T-helper 2 cell (primary cell): ENCODE measurements at regions not wholly inside any gene's neighbourhood (a gene's known extent, or its start where the extent isn't known, plus 50 kb on each side); places are given as distances from the start of the nearest gene placed in this dataset.

Experiments used
- DNase-seq, 5 experiments: peaks; one replicate each; pipeline versions ENCODE4 v3.0.0 to v3.0.0-alpha.2; 2012 to 2022

DNA sequence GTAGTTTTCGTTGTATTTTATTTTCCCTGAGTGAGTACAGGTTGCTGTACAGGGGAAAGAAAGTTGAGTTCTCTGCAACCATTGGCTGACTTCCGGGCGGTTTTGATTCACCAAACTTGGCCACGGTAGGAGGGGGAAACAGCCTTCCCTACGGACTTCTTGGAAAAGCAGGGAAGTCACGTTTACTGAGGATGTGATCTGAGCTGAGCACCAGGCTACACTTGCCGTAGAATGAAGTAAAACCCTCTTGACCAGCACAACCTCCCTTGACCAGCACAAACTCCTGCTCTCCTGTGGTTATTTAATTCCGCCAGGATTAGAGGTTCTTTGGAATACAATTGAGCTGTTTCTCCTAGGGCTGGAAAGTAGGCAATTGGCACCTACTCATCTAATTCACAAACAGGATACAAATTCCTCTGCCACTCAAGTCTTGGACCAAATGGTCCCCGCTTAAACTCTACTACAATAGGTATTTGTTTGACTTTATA lies 242.0 kb upstream of the RBFOX1 start:
- no peak for DNase-seq

- no peak for DNase-seq
Observed at GRCh38 chr16:7089751-7090150, 242.9 kb upstream of the RBFOX1 start.

- no peak for DNase-seq
Observed at GRCh38 chr16:7088711-7089110, 243.9 kb upstream of the RBFOX1 start.

- no peak for DNase-seq
Observed at GRCh38 chr16:7086822-7087616, 245.6 kb upstream of the RBFOX1 start.

DNA sequence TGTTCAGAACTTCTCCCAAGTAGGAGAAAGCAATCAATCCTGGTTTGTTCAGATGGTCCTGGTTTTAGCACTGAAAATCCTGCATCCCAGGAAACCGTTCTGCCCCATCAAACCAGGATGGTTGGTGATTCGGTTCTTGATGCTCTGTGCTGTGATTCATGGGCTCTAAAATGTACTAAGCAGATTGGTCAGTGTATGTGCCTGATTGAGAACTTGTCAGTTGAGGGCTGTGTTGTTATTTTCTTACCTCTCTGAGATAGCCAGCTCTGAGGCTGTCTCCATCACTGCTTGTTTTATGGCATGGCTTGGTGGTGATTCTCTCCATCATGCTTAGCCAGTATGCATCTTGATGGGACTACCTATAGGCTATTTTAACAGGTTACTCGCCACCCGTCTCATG lies 246.9 kb upstream of the RBFOX1 start:
- DNase-seq = no peak

GRCh38 chr16:7083096-7083495 lies 249.5 kb upstream of the RBFOX1 start:
- DNase-seq = no peak

DNA sequence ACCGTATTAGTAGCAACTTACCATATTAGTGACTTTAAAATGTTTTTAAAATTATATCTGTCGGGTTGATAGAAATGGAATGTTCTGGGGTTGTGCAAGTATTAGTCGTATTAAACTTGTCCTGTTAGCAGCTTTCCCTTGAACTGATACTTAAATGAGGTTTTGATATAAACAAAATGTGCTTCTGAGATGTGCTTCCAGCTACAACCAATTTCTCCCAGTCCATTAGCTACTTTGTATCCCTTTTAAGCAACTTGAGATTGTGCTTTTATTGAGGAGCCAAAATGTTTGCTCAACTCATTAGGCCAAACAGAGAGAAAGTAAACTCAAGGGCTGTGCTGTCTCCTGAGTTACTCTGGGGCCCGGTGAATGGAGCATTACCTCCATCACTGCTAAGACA lies 255.0 kb upstream of the RBFOX1 start:
- DNase-seq = no peak

DNA sequence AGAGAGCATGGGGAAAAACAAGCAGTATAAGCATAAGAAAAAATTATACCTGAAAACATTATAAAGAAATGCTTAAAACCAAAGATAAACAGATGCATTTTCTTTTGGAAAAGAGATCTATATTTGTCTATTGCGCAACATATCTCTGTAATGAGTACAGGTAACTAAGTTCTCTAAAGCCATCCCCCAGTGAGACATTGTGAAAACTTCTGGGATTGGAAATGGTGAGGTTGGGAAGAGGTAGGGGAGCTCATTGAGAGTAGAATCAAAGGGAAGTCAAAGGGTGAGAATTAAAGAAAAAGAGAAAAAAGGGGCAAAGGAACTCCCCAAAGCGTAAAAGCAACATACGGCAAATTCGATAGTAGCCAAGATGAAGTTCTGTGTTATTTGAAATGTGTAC lies 257.9 kb upstream of the RBFOX1 start:
- no peak for DNase-seq

DNA sequence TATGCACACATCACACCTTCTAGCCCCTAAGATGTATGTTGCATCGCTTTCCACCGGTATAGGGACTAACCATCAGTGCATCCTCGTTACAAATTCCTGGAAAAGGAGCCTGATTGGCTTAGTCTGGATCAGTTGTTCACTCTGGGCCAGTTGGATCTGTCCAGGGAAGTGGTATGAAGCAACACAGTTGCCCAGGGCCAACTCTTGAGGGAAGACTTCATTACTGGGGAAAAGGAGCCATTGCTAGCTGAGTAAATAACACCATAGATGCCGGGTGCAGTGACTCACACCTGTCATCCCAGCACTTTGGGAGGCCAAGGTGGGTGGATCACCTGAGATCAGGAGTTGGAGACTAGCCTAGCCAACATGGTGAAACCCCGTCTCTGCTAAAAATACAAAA lies 275.2 kb upstream of the RBFOX1 start:
- DNase-seq = no peak

DNA sequence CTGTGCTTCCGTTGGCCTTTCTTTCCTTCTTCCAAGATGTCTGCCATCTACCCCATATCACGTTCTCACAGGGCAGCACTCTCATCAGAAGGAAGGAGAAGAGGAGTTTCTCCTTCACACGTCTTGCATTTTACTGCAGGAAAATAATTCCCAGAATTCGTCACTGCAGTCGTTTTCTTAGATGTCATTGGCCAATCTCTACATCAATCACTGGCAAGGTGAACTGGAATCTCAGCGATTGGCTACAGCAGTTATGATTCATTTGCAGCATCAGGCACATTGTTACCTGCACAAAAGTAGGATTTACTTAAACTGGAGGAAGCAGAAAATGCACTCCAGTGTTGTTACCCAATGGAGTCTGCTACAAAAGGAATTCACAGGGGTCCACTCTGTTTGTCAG lies 277.2 kb upstream of the RBFOX1 start:
- DNase-seq = no peak

- no peak for DNase-seq
Observed at GRCh38 chr16:7051591-7052349, 280.9 kb upstream of the RBFOX1 start.

DNA sequence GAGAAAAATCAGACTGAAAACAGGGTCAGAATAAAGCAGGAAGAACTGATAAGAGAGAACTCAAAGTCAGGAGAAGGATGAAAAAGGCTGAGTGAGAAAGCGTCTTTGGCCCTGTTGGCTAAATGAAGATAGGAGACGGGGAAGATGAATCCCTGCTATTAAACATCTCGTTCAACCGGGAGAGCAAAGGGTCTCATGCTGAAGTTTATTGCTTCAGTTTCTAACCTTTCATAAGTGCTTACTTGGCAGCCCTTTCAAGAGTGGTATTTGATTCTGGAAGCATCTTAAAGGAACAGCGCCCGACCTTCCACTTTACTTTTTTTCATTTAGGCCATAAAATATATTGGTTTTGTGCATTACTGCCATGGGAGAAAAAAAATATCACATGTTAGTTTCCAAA lies 288.3 kb upstream of the RBFOX1 start:
- no peak for DNase-seq

DNA sequence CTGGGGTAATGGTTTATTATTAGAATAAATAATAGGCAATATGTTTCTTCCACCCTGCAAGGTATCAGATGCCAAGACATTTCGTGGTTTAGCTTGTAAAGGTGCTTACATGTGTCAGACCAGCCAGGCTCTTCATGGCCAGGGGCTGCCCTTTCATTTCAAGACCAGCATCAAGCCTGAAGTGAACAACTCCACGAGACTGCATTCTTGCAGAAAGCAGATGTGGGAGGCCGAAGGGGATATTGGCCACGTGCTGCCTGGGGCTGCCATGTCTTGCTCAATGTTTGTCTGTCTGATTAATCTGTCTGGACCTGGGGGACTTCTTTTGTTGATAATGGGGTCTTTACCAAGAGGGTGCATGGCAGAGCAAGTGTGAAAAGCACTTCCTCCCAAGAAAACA lies 294.2 kb upstream of the RBFOX1 start:
- no peak for DNase-seq

GRCh38 chr16:7037495-7037894 lies 295.1 kb upstream of the RBFOX1 start:
- no peak for DNase-seq

DNA sequence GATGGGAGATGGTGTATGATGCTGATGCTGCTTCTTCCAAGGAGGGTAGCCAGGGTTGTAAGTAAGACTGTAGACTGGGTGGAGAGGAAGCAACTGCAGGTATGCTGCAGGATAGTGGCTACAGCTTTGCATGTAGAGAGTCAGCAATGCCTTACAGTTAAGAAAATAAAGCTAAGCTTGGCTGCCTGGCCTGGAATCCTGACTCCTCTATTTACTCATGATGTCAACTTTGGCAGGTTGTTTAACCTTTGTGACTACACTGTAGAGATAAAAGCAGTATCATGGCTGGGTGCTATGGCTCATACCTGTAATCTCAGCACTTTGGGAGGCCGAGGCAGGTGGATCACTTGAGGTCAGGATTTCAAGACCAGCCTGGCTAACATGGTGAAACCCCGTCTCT lies 301.6 kb upstream of the RBFOX1 start:
- no peak for DNase-seq

DNA sequence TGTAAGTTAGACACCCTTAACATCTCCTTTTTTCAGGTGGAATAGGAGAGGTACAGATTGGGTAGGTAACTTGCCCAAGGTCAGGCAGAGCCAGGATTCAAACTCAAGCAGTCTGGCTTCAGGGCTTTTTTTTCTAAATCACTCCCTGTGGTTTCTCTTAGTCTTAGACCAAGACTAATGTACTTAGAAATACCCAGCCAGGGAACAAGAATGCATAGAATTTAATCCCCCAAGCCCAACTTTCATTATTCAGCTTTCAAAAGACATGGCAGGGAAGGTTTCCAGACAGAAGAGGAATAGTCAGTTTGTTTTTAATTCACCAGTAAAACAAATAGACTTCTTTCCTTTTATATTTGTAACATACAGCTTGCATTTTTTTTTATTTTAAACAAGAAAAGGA lies 305.2 kb upstream of the RBFOX1 start:
- no peak for DNase-seq

- no peak for DNase-seq
Observed at GRCh38 chr16:7026639-7027038, 306.0 kb upstream of the RBFOX1 start.

DNA sequence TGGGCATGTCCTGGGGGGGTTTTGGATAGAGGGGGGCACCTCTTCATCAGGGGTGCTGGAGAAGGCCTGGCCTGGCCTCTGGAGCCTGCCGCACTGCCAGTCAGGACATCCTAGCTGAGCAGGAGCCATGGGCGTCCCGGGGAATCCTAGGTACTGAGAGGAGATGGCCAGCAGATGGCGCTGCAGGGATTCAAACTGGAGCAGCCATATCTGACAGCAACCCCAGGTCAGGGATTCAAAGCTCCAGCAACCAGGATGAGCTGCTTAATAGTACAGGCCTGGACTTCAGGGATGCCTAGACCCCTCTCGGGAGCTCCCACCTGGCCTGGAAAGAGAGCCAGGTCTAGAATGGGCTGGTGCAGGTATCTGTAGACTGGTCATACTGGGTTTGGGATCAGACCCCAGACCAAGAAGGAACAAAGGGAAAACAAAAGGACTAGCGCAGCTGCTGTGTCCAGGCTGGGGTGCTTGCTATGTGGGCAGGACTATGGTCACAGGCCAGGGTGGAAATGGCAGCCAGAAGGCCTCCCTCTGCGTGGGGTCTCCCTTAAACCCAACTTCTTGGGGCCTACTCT lies 306.9 kb upstream of the RBFOX1 start:
- peak in 1 of 5 experiments; percentile 29 for DNase-seq

DNA sequence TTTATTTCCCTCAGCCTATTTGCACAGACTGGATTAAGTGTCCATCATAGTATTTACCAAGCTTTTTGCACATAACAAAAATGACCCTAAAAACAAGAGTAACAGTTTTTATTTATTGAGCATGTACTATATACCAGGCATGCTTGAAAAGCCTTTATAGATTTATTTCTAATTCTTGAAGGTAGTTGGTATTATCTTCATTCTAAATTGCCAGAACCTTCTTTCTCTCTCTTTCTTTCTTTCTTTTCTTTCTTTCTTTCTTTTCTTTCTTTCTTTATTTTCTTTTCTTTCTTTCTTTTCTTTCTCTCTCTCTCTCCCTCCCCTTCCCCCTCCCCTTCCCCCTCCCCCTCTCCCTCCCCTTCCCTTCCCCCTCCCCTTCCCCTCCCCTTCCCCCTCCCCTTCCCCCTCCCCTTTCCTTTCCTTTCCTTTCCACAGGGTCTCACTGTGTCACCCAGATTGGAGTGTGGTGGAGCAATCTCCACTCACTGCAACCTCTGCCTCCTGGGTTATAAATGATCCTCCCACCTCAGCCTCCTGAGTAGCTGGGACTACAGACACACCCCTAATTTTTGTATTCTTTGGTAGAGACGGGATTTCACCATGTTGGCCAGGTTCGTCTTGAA lies 310.9 kb upstream of the RBFOX1 start:
- DNase-seq = no peak

- DNase-seq = no peak
Observed at GRCh38 chr16:7017006-7017662, 315.5 kb upstream of the RBFOX1 start.

DNA sequence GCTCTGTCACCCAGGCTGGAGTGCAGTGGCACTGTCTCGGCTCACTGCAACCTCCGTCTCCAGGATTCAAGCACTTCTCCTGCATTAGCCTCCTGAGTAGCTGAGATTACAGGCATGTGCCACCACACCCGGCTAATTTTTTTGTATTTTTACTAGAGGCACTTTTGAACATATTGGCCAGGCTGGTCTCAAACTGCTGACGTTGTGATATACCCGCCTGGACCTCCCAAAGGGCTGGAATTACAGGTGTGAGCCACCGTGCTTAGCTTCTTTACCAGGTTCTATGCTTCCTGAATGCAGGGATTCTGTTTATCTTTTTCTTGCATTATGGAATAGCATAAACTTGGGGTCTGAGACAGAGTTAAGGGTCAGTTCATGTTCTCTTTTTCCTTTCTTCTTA lies 317.9 kb upstream of the RBFOX1 start:
- DNase-seq = no peak

- DNase-seq = peak in 1 of 5 experiments; percentile 2
Observed at GRCh38 chr16:7013990-7014389, 318.7 kb upstream of the RBFOX1 start.

DNA sequence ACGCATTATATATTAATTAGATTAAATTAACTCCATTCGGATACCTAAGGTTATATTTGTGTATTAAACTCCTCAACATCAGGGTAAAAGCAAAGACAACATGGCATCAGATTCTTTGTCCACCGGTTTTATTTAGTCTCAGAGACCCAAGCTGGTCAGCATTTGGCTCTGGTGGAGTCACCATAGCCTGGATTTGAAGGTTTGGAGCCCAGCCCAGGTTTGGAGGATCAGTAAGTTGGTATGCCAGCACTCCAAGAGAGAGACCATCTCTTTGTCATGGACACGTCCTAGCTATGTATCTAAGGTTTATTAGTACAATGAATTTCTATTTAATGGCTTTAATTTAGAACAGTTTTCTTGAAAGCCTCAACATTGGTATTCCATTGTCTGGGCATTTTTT lies 328.4 kb upstream of the RBFOX1 start:
- no peak for DNase-seq
